Ecto neural progenitor cell (in vitro differentiated cells): ENCODE measurements at regions not wholly inside any gene's neighbourhood (a gene's known extent, or its start where the extent isn't known, plus 50 kb on each side); places are given as distances from the start of the nearest gene placed in this dataset.
"Not testable (repeated sequence)": the region's sequence is repeated elsewhere in the genome, so short reads cannot be mapped to it uniquely, and the experiment has no call there.

ENCODE experiments used
- DNase-seq: peaks from one replicate; pipeline ENCODE4 v3.0.0-alpha.2; 2018; ENCODE audit warnings: low spot score

DNA sequence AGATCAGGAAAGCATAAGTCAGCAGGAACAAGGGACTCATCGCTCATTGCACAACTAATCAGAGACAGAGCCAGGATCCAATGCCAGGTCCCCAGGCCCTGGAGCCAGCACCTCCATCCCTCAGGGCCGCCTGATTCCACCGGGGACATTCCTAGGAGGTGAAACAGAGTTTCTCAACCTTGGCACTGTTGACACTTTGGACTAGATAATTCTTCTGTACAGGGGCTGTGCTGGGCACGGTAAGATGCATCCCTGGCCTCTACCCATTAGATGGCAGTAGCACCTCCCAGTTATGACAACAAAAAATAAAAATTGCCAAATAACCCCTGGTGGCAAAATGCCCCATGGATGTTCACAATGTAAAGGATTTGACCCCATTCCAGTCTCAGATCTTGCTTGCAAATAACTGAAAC is 127.7 kb downstream of the MTHFS start:
- no peak for DNase-seq

DNA sequence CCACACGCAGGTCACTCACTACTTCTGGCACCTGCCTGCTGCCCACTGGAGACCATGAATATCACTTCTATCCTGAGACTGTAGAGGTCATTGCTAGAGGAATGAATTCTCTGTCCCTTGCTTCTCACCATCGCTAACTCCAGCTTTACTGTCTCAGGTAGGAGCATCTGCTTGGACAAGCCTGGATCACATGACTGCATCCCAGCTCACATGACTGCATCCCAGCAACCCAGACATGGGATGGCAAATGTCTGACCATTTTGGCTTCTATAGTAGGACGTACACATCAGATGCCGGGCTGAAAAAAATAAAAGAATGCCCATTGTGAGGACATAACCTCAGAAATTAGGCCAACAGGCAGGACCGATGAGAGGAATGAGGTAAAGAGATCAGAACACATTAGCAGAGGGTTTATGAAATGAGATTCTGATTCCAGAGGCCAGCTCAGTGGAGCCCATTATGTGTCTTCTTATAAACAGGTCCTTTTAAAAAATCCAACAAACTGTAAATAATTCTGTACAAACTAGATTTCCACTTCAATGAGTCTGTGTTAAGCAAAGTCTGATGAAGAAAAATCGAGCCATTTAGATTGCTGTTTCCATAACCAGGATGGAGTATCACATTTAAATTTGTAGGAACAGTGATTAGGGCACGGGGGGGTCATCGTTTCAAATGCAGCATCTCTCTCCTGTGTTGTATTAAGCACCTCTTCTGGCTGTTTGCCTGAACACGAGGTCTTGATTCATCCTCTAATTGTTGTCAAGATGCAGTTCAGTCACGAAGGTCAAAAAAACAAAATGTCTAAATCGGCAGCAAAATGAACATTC is 126.7 kb downstream of the MTHFS start:
- no peak for DNase-seq

- no peak for DNase-seq
Measured at GRCh38 chr15:79773128-79773527, 123.7 kb downstream of the MTHFS start.

- DNase-seq: no peak
Measured at GRCh38 chr15:79775821-79776220, 121.0 kb downstream of the MTHFS start.

DNA sequence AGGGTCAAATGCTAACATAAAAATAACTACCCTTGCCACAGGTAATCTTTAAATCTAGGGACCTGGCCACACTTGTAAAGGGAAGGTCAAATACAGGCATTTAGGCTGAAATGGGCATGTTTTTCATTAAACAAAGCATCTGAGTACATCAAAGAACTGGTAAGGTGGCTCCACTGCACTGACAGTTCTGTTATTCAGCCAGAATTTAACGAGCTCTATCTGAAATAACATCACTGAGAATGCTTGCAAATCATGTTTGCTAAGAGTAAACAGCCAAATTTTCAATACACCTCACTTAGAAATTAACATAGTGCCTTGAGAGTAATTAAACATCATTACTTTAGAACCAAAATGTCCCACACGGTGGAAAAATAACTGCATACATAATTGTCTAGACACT is 118.9 kb downstream of the MTHFS start:
- no peak for DNase-seq

GRCh38 chr15:79778378-79778990 is 118.3 kb downstream of the MTHFS start:
- no peak for DNase-seq

GRCh38 chr15:79779746-79780145 is 117.1 kb downstream of the MTHFS start:
- DNase-seq: no peak

DNA sequence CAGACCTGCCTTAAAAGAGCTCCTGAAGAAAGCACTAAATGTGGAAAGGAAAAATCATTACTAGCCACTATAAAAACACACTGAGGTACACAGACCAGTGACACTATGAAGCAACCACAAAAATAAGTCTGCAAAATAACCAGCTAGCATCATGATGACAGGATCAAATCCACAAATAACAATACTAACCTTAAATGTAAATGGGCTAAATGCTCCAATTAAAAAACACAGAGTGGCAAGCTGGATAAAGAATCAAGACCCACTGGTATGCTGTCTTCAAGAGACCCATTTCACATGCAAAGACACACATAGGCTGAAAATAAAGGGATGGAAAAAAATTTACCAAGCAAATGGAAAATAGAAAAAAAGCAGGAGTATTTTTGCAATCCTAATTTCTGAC is 114.5 kb downstream of the MTHFS start:
- not testable (repeated sequence) for DNase-seq
